ENCODE measurements at regions not wholly inside any gene's neighbourhood (a gene's known extent, or its start where the extent isn't known, plus 50 kb on each side); places are given as distances from the start of the nearest gene placed in this dataset.

DNA sequence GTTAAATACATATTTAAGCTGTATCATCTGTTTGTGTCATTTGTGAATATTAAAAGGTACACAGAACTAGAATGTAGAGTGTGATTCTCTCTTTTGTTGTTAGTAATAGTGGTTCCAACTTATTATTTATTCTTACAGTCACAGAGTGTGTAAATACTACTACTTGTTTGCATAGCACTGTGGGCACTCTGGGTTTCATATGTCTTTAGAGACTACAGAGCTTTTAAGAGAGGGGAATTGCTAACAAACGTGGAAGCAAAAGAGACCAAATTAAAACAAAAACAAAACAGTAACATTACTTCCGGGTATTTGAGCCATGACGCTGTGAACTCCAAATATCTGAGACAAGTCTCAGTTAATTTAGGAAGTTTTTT, 828.0 kb upstream of the DPPA4 start:
- 0% methylated on average over 3 of the region's 3 CpGs for WGBS (ENCODE audit: insufficient coverage, low coverage, missing lambda C conversion rate)

DNA sequence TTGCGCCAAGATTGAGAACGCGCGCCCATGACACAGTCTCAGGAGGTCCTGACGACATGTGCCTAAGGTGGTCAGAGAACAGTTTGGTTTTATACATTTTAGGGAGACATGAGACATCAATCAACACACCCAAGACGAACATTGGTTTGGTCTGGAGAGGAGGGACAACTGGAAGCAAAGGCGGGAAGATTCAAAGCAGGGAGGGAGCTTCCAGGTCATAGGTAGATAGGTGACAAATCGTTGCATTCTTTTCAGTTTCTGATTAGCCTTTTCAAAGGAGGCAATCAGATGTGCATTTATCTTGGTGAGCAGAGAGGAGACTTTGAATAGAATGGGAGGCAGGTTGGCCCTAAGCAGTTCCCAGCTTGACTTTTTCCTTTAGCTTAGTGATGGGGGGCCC, 828.4 kb upstream of the DPPA4 start:
- H3K27ac ChIP-seq (ENCODE audit: extremely low read depth, low read depth, low read length), result no peak overlapping the region
- FAIRE-seq, result no peak
- in situ Hi-C loops (cut with MboI), result no loop called here
- ChIA-PET POLR2A (interaction anchor here (0.6 kb wide), 1 partner anchor 453 kb away, joined by 3 read pairs; no protein-coding TSS in a partner anchor), CTCF (ENCODE audit: low intra/inter-chr PET ratio) (no interaction called here)
- H3K9me1 ChIP-seq (ENCODE audit: control insufficient read depth, insufficient read depth, low read length), result no peaks in the 10 kb centered on the region
- no peak overlapping the region for H2AFZ ChIP-seq (ENCODE audit: low read depth, low read length)
- no peak overlapping the region for H3K4me2 ChIP-seq (ENCODE audit: insufficient read depth, low read length)
- no peaks in the 10 kb centered on the region for H4K20me1 ChIP-seq (replicated peaks; ENCODE audit: control insufficient read depth, insufficient read depth, low read length)
- TF ChIP-seq, protein P1, sequence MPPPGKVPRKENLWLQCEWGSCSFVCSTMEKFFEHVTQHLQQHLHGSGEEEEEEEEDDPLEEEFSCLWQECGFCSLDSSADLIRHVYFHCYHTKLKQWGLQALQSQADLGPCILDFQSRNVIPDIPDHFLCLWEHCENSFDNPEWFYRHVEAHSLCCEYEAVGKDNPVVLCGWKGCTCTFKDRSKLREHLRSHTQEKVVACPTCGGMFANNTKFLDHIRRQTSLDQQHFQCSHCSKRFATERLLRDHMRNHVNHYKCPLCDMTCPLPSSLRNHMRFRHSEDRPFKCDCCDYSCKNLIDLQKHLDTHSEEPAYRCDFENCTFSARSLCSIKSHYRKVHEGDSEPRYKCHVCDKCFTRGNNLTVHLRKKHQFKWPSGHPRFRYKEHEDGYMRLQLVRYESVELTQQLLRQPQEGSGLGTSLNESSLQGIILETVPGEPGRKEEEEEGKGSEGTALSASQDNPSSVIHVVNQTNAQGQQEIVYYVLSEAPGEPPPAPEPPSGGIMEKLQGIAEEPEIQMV (tag; conservative IDR thresholded peaks at IDR 0.05; ENCODE audit: low read depth), result no peak
- TF ChIP-seq, protein P2, sequence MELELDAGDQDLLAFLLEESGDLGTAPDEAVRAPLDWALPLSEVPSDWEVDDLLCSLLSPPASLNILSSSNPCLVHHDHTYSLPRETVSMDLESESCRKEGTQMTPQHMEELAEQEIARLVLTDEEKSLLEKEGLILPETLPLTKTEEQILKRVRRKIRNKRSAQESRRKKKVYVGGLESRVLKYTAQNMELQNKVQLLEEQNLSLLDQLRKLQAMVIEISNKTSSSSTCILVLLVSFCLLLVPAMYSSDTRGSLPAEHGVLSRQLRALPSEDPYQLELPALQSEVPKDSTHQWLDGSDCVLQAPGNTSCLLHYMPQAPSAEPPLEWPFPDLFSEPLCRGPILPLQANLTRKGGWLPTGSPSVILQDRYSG (tag; conservative IDR thresholded peaks at IDR 0.05; ENCODE audit: low read depth), result no peak
- no peak for TF ChIP-seq HSF4 (CRISPR knock-in tag; IDR thresholded peaks at IDR 0.05; ENCODE audit: borderline replicate concordance)
- no peak for TF ChIP-seq ZNF431 (CRISPR knock-in tag; IDR thresholded peaks at IDR 0.05)
- no peak for TF ChIP-seq ZNF668 (CRISPR knock-in tag; IDR thresholded peaks at IDR 0.05)
- TF ChIP-seq, protein P3, sequence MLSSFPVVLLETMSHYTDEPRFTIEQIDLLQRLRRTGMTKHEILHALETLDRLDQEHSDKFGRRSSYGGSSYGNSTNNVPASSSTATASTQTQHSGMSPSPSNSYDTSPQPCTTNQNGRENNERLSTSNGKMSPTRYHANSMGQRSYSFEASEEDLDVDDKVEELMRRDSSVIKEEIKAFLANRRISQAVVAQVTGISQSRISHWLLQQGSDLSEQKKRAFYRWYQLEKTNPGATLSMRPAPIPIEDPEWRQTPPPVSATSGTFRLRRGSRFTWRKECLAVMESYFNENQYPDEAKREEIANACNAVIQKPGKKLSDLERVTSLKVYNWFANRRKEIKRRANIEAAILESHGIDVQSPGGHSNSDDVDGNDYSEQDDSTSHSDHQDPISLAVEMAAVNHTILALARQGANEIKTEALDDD (IDR thresholded peaks at IDR 0.05), result no peak
- BruUV-seq (replicated peaks), result no TSS peak
- intact Hi-C loops (cut with micrococcal nuclease), result no loop called here
- H3K27me3 ChIP-seq (ENCODE audit: control insufficient read depth in 2 of 2, insufficient read depth in 2 of 2, low read length in 2 of 2), result no peaks in the 10 kb centered on the region
- H3K9ac ChIP-seq (ENCODE audit: insufficient read depth in 1 of 2, low read depth in 2 of 2, low read length in 2 of 2), result no peak overlapping the region
- H3K36me3 ChIP-seq (ENCODE audit: control insufficient read depth, insufficient read depth, low read length), result no peaks in the 10 kb centered on the region
- WGBS (ENCODE audit: insufficient coverage, low coverage, missing lambda C conversion rate), result 3% methylated on average over 7 of the region's 8 CpGs
- no peaks in the 10 kb centered on the region for H3K79me2 ChIP-seq (ENCODE audit: control insufficient read depth, insufficient read depth, low read length)
- ATAC-seq, result no peak
- DNase-seq (ENCODE audit: extremely low read depth in 1 of 4, low spot score in 3 of 4), result no peak
- H3K9me3 ChIP-seq (replicated peaks; ENCODE audit: control insufficient read depth, insufficient read depth, low read depth, low read length), result no peaks in the 10 kb centered on the region
- no peaks in the 10 kb centered on the region for H3K4me1 ChIP-seq (replicated peaks in 1 of 2; ENCODE audit: control insufficient read depth in 2 of 2, insufficient read depth in 2 of 2, low read length in 2 of 2)
- no peak overlapping the region for H3K4me3 ChIP-seq

More for the DNA sequence above, 828.0 kb upstream of the DPPA4 start:
- Histone ChIP-seq H3K4me1 (replicated peaks in 1 of 2; ENCODE audit: control insufficient read depth in 2 of 2, insufficient read depth in 2 of 2, low read length in 2 of 2) (no peaks in the 10 kb centered on the region), H2AFZ (ENCODE audit: low read depth, low read length) (no peak overlapping the region), H3K79me2 (ENCODE audit: control insufficient read depth, insufficient read depth, low read length) (no peaks in the 10 kb centered on the region), H3K4me2 (ENCODE audit: insufficient read depth, low read length) (no peak overlapping the region), H3K9me3 (replicated peaks; ENCODE audit: control insufficient read depth, insufficient read depth, low read depth, low read length) (no peaks in the 10 kb centered on the region), H3K9me1 (ENCODE audit: control insufficient read depth, insufficient read depth, low read length) (no peaks in the 10 kb centered on the region), H3K4me3 (no peak overlapping the region), H3K27me3 (ENCODE audit: control insufficient read depth in 2 of 2, insufficient read depth in 2 of 2, low read length in 2 of 2) (no peaks in the 10 kb centered on the region), H3K27ac (ENCODE audit: extremely low read depth, low read depth, low read length) (no peak overlapping the region), H3K36me3 (ENCODE audit: control insufficient read depth, insufficient read depth, low read length) (no peaks in the 10 kb centered on the region), H3K9ac (ENCODE audit: insufficient read depth in 1 of 2, low read depth in 2 of 2, low read length in 2 of 2) (no peak overlapping the region), H4K20me1 (replicated peaks; ENCODE audit: control insufficient read depth, insufficient read depth, low read length) (no peaks in the 10 kb centered on the region)
- in situ Hi-C loops (cut with MboI) (no loop called here), intact Hi-C loops (cut with micrococcal nuclease) (no loop called here)
- no peak for FAIRE-seq
- TF ChIP-seq, protein P4, sequence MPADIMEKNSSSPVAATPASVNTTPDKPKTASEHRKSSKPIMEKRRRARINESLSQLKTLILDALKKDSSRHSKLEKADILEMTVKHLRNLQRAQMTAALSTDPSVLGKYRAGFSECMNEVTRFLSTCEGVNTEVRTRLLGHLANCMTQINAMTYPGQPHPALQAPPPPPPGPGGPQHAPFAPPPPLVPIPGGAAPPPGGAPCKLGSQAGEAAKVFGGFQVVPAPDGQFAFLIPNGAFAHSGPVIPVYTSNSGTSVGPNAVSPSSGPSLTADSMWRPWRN (IDR thresholded peaks at IDR 0.05; ENCODE audit: low read depth), result no peak
- TF ChIP-seq BHLHE40 (IDR thresholded peaks at IDR 0.05; ENCODE audit: low read length) (no peak), PHB (CRISPR knock-in tag; IDR thresholded peaks at IDR 0.05) (no peak), ZNF408 (CRISPR knock-in tag; IDR thresholded peaks at IDR 0.05; ENCODE audit: low read depth) (no peak)
- CTCF ChIA-PET (ENCODE audit: low intra/inter-chr PET ratio), result no interaction called here
- no peak for ATAC-seq
- POLR2A ChIA-PET, result interaction anchor here (0.6 kb wide), 1 partner anchor 453 kb away, joined by 3 read pairs; no protein-coding TSS in a partner anchor
- no TSS peak for BruUV-seq (replicated peaks)
- DNase-seq (ENCODE audit: extremely low read depth in 1 of 4, low spot score in 3 of 4), result no peak

Data from K562 (cell line).